ENCODE measurements at regions not wholly inside any gene's neighbourhood (a gene's known extent, or its start where the extent isn't known, plus 50 kb on each side); places are given as distances from the start of the nearest gene placed in this dataset.

DNA sequence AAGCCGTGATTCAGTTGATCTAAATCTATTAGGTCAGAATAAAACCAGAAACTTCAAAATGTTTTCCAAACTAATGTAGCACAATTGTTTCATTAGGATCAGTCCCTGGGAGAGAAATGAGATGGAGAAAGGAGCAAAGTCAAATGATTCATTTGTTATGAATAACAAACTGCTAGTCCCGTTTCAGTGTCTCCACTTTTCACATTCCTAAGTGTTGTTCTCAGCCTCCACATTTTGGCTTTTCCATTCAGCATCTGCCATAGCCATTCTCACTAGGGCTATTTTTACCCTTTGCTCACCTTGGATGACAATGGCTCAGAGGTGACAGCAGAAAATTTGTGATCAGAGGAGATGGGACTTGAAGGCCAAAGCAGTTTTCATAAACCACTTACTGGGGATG is 314.1 kb upstream of the KIF2A start:
- Histone ChIP-seq H3K4me1 (no peaks in the 10 kb centered on the region), H3K27ac (no peak overlapping the region), H3K36me3 (no peaks in the 10 kb centered on the region), H3K4me3 (no peak overlapping the region), H3K27me3 (no peaks in the 10 kb centered on the region), H3K9me3 (peaks cover 0 to 8% of the 10 kb centered on the region in 2 donors)
- TF ChIP-seq, protein P1, sequence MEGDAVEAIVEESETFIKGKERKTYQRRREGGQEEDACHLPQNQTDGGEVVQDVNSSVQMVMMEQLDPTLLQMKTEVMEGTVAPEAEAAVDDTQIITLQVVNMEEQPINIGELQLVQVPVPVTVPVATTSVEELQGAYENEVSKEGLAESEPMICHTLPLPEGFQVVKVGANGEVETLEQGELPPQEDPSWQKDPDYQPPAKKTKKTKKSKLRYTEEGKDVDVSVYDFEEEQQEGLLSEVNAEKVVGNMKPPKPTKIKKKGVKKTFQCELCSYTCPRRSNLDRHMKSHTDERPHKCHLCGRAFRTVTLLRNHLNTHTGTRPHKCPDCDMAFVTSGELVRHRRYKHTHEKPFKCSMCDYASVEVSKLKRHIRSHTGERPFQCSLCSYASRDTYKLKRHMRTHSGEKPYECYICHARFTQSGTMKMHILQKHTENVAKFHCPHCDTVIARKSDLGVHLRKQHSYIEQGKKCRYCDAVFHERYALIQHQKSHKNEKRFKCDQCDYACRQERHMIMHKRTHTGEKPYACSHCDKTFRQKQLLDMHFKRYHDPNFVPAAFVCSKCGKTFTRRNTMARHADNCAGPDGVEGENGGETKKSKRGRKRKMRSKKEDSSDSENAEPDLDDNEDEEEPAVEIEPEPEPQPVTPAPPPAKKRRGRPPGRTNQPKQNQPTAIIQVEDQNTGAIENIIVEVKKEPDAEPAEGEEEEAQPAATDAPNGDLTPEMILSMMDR (IDR thresholded peaks at IDR 0.05), result no peak
- no peak for DNase-seq (ENCODE audit: low spot score)

DNA sequence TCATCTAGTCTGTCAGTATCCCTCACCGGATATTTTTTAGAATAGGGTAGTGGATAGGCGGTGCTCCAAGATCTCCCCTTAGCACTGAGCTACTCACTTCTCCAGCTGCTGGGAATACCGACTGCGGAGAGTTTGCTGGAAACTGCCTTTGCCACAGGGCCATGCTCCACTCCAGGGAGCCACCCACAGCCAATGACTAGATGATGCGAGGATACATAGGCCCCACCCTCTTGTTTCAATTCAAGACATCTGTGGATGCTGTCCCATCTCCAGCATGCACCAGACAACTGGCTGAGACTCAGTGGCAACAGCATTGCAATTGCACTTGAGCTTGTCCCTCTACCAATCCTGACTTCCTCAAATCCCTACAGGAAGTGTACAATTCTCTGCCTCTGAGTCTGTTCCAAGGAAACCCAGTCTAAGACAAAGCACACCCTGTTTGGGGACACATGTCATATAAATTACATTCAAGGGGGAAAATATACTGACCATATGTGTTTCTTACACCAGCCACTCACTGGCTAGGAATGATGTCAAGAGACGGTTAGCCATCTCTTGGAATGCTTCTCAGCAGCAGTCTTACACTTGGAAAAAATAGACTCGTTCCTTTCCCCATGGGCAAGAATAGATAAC is 312.6 kb upstream of the KIF2A start:
- no peaks in the 10 kb centered on the region for H3K9me3 ChIP-seq
- no peak overlapping the region for H3K27ac ChIP-seq
- TF ChIP-seq, protein P1 (IDR thresholded peaks at IDR 0.05), result no peak
- H3K4me1 ChIP-seq, result no peaks in the 10 kb centered on the region
- H3K36me3 ChIP-seq, result no peaks in the 10 kb centered on the region
- DNase-seq (ENCODE audit: low spot score), result no peak
- no peak overlapping the region for H3K4me3 ChIP-seq
- no peaks in the 10 kb centered on the region for H3K27me3 ChIP-seq

DNA sequence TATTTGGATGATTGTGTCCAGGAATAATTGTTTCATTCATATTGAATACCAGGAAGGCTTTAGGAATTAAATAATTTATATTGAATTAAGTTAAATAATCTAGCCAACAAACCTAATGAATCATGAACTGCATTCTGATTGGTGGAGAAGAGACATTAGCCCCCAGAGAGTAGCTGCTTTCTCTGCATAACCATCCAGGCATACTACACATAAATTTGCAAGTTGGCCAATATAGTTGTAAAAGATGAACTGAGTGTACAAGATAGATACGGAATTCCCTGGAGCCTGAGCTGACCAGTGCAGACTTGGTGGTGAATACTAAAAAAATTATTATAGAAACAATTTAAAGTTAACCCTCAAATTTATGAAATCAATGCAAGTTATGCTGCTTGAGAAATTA is 311.8 kb upstream of the KIF2A start:
- no peak for DNase-seq (ENCODE audit: low spot score)
- TF ChIP-seq, protein P1 (IDR thresholded peaks at IDR 0.05), result no peak

DNA sequence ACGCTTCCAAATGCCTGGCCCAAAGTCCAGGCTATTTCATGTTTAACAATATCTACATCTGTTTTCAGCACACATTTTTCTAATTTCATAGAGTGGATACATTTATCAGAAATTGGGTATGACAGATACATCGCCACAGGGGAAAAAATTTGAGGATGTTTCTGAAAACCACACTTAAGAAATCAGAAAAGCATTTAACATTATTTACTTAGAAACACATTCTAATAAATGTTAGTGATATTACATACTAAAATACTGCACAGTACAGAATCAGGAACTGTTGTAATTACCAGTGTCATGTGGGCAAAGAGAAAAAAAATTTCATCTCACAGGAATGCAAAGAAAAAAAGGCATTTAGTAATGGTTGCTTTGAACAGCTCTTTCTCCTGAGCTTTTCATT is 310.5 kb upstream of the KIF2A start:
- no peaks in the 10 kb centered on the region for H3K9me3 ChIP-seq
- H3K4me1 ChIP-seq, result no peaks in the 10 kb centered on the region
- no peaks in the 10 kb centered on the region for H3K27me3 ChIP-seq
- DNase-seq (ENCODE audit: low spot score), result no peak
- H3K4me3 ChIP-seq, result no peak overlapping the region
- TF ChIP-seq, protein P1 (IDR thresholded peaks at IDR 0.05), result no peak
- H3K27ac ChIP-seq, result no peak overlapping the region
- H3K36me3 ChIP-seq, result no peaks in the 10 kb centered on the region

More for the DNA sequence above, 311.8 kb upstream of the KIF2A start:
- Histone ChIP-seq H3K9me3 (no peaks in the 10 kb centered on the region), H3K4me1 (no peaks in the 10 kb centered on the region), H3K36me3 (no peaks in the 10 kb centered on the region), H3K4me3 (no peak overlapping the region), H3K27me3 (no peaks in the 10 kb centered on the region), H3K27ac (no peak overlapping the region)

DNA sequence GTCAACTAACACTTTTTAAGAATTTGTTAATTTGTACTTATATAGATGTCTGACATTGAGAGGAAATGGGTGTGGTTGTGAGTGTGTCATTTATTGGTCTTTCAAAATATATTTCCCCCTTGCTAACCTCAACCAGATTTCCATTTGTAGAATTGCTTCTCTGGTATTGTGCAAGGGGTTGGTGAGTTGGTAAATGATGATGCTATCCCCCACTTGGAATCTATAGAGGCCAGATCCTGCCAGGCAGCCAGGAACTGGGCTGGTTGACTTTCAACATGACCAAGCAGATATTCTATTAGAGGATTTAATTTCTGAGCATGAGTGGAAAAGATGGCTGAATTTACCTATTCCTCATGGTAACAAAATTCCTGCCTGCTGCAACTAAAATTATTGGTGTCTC is 306.6 kb upstream of the KIF2A start:
- TF ChIP-seq, protein P1 (IDR thresholded peaks at IDR 0.05), result no peak
- H3K4me3 ChIP-seq, result no peak overlapping the region

DNA sequence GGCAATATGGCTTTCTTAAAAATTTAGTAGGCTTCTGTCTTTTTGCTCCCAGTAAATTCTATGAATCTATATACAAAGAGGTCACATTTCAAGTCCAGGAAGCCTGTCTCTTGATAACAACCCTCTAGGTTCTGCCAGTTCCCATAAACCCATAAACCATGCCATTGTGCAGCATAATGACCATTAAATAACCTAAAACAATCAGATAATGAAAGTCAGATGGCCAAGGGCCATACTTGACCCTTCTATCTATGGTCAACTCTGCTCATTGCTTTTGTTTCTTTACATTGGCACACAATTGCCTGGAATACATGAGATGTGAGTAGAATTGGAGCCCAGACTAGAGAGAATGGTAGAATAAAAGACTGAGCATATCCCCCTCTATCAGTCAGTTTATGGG is 305.4 kb upstream of the KIF2A start:
- DNase-seq (ENCODE audit: low spot score), result no peak
- H3K36me3 ChIP-seq, result no peaks in the 10 kb centered on the region
- H3K27ac ChIP-seq, result no peak overlapping the region
- no peaks in the 10 kb centered on the region for H3K9me3 ChIP-seq
- TF ChIP-seq, protein P1 (IDR thresholded peaks at IDR 0.05), result no peak
- H3K4me3 ChIP-seq, result no peak overlapping the region
- no peaks in the 10 kb centered on the region for H3K27me3 ChIP-seq
- no peaks in the 10 kb centered on the region for H3K4me1 ChIP-seq

More for the DNA sequence above, 306.6 kb upstream of the KIF2A start:
- Histone ChIP-seq H3K27me3 (no peaks in the 10 kb centered on the region), H3K9me3 (no peaks in the 10 kb centered on the region), H3K4me1 (no peaks in the 10 kb centered on the region), H3K36me3 (no peaks in the 10 kb centered on the region), H3K27ac (no peak overlapping the region)
- no peak for DNase-seq (ENCODE audit: low spot score)
